ENCODE measurements at regions not wholly inside any gene's neighbourhood (a gene's known extent, or its start where the extent isn't known, plus 50 kb on each side); places are given as distances from the start of the nearest gene placed in this dataset.

DNA sequence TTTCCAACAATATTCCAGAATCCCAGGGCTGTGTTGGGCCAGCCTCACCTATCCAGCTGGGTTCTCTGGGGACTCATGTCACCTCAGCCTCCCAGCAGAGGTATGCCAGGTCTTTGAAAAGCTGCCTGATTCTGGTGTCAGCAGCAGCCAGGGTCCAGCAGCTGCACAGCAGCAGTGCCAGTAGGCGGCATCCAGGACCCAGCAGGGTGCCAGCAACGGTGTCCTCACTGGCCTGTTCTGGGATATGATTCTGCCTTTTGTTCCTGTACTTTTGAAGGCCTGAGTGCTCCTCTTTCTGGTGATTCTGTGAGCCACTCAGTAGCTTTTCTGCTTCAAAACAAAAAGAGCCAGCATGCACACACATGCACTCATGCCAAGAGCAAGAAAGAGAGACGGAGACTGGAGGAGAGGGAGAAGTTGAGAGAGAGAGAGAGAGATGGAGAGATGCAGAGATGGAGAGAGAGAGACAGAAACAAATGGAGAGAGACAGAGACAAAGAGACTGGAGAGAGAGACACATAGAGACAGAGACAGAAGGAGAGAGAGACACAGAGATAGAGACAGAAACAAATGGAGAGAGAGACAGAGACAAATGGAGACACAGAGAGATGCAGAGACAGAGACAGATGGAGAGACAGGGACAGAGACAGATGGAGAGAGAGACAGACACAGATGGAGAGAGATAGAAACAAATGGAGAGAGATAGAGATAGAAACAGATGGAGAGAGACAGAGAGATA, 205.7 kb downstream of the UACA start:
- FAIRE-seq (no peak), DNase-seq (ENCODE audit: insufficient read length, low spot score) (no peak)

DNA sequence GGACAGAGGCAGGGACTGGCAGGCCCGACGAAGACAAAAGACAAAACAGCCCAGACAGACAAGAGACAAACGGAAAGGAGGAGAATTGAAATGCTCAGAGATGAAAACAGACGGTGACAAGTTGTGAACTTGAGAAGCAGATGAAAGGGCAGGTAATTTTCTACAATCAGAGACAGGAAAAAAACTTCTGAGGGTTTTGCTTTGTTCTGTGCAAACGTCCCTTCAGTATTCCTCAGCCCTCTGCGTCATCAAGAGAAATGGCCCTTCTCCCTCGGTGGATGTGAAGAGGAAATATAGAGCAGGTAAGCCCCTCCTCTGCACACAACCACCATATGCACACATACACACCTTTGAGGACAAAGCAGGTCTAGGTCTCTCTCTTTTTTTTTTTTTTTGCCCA, 206.6 kb downstream of the UACA start:
- FAIRE-seq = no peak
- DNase-seq (ENCODE audit: insufficient read length, low spot score) = no peak

- FAIRE-seq (no peak), DNase-seq (ENCODE audit: insufficient read length, low spot score) (no peak)
Measured at GRCh38 chr15:70556151-70556741, 207.1 kb downstream of the UACA start.

- DNase-seq (ENCODE audit: insufficient read length, low spot score) (no peak), FAIRE-seq (no peak)
Measured at GRCh38 chr15:70555713-70556112, 207.6 kb downstream of the UACA start.

DNA sequence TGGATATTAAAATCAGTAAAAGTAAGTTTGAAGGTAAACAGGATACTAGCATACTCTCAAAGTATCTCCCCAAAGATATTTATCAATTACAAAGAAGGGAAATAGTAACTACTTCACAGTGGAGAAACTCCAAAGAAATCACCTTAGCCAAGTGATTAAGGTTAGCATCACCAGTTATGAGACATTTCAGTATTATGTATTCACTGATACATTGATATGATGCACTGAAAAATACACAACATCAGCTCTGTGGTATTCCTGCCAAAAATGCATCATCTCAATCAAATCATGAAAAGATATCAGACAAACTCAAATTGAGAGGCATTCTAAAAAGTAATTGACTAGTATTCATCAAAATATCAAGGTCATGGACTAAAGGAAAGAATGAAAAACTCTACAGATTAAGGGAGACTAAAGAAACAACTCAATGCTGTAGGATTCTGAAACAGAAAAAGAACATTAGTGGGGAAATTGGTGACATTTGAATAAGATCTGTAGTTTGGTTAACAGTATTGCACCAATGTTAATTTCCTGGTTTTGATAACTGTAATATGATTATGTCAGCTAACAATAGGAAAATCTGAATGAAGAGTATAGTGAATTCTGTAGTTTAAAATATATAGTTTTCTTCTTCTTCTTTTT, 215.4 kb downstream of the UACA start:
- DNase-seq (ENCODE audit: insufficient read length, low spot score) (no peak), FAIRE-seq (no peak)

DNA sequence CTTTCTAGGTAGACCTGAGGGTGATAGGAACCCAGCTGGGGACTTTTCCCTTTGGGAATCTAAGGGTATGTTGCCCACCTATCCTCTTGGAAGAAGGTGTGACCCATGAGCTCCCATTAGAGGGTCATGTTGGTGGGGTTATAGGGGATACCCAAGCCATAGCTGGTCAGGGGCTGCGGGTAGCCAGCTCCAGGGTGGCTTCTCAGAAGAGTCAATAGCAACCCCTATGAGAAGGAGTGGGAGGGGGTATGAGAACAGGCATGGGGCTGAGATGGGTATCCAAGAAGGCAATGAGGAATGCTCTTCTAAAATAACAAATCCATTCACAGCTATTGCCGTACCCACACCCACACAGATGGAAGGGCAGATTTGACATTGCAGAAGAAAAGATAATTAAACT, 217.8 kb downstream of the UACA start:
- FAIRE-seq = no peak
- DNase-seq (ENCODE audit: insufficient read length, low spot score) = no peak

GRCh38 chr15:70541511-70541910, 221.8 kb downstream of the UACA start:
- FAIRE-seq (no peak), DNase-seq (ENCODE audit: insufficient read length, low spot score) (no peak)

- DNase-seq (ENCODE audit: insufficient read length, low spot score) (no peak), FAIRE-seq (no peak)
Measured at GRCh38 chr15:70539912-70540530, 223.3 kb downstream of the UACA start.

- FAIRE-seq (no peak), DNase-seq (ENCODE audit: insufficient read length, low spot score) (no peak)
Measured at GRCh38 chr15:70539409-70539808, 223.9 kb downstream of the UACA start.

GRCh38 chr15:70538278-70538677, 225.1 kb downstream of the UACA start:
- no peak for FAIRE-seq
- no peak for DNase-seq (ENCODE audit: insufficient read length, low spot score)

GRCh38 chr15:70535955-70536338, 227.4 kb downstream of the UACA start:
- no peak for FAIRE-seq
- no peak for DNase-seq (ENCODE audit: insufficient read length, low spot score)

- DNase-seq (ENCODE audit: insufficient read length, low spot score) = peak; percentile 24
- peak; percentile 8 for FAIRE-seq
Measured at GRCh38 chr15:70535071-70535954, 228.0 kb downstream of the UACA start.

GRCh38 chr15:70533931-70534742, 229.2 kb downstream of the UACA start:
- DNase-seq (ENCODE audit: insufficient read length, low spot score) (no peak), FAIRE-seq (no peak)

GRCh38 chr15:70532531-70533186, 230.7 kb downstream of the UACA start:
- no peak for FAIRE-seq
- DNase-seq (ENCODE audit: insufficient read length, low spot score) = no peak

- DNase-seq (ENCODE audit: insufficient read length, low spot score) (no peak), FAIRE-seq (no peak)
Measured at GRCh38 chr15:70531576-70531975, 231.8 kb downstream of the UACA start.

GRCh38 chr15:70530906-70531305, 232.5 kb downstream of the UACA start:
- FAIRE-seq = no peak
- DNase-seq (ENCODE audit: insufficient read length, low spot score) = no peak

DNA sequence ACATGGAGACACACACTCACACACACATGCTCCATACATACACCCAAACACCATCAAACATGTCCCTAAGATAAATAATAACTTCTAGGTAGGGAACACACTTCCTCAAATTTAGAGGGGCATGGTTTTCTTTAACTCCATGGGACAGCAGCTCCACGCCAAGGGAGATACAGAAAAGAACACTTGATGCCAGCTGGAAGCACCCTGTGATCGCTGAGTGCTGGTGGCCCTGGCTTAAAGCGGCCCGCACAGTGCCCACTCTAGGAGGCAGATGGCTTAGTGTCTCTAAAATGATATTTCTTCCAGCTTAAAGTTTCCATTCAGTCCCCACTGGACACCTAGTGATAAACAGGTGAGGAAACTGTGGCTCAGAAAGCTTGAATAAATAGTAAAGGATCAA, 232.9 kb downstream of the UACA start:
- FAIRE-seq = no peak
- no peak for DNase-seq (ENCODE audit: insufficient read length, low spot score)

DNA sequence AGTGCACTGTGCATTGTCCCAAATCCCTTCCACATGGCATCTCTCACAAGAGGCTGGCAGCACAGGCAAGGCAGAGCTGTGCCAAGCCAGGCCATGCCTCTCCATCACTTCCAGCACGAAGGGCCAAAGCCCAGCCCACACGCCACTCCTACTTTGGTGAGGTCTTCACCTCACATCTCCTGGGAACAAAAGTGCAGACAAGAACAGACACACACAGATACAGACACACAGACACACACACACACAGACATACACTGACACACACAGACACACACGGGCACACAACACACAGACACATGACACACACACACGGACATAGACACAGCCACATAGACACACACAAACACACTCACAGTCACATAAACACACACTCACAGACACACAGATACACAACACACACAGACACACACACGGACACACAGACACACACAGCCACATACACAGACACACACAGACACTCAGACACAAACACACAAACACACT, 233.3 kb downstream of the UACA start:
- FAIRE-seq (no peak), DNase-seq (ENCODE audit: insufficient read length, low spot score) (no peak)

DNA sequence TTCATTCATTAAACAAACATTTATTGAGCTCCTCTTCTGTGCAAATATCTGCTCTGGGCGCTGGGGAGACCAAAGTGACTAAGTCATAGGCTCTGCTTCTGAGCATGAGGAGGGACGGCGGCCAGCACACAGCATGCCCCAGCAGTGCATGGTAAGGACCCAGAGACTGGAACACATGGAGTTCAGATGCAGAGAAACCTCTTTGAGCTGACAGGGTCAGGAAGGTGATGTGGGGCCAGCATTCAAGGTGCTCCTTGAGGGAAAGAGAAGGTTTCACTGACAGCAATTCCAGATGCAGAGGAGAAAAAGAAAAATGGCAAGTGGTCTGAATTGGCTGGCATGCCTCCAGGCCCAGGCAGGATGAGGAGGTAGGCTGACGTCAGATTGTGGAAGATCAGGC, 234.5 kb downstream of the UACA start:
- DNase-seq (ENCODE audit: insufficient read length, low spot score) = no peak
- no peak for FAIRE-seq
